OCI-LY1 (cell line): ENCODE measurements at regions not wholly inside any gene's neighbourhood (a gene's known extent, or its start where the extent isn't known, plus 50 kb on each side); places are given as distances from the start of the nearest gene placed in this dataset.

Experiments
- CTCF ChIP-seq: fragments of 200-600 bp; sonication (generic), shearing (Covaris generic); IDR thresholded peaks from 2 replicates; pipeline ENCODE4 v1.5.1; 2017; ENCODE audit warnings: mild to moderate bottlenecking, antibody characterized with exemption, low read length, moderate library complexity, mixed read lengths
- EZH2 ChIP-seq: fragments of 200-600 bp; sonication (generic), shearing (Covaris generic); IDR thresholded peaks from 2 replicates; pipeline ENCODE4 v1.8.0; 2017; ENCODE audit warnings: borderline replicate concordance, mixed run types, mild to moderate bottlenecking, antibody characterized with exemption, low read length, moderate library complexity, mixed read lengths

GRCh38 chr14:25340882-25341281, 290.9 kb upstream of the STXBP6 start:
- TF ChIP-seq CTCF (no peak), EZH2 (no peak)
